CD14-positive monocyte (primary cell): ENCODE measurements at regions not wholly inside any gene's neighbourhood (a gene's known extent, or its start where the extent isn't known, plus 50 kb on each side); places are given as distances from the start of the nearest gene placed in this dataset.

ENCODE experiments used
- DNase-seq, 3 donors: peaks; one replicate each; pipeline ENCODE4 v3.0.0-alpha.2; 2011 to 2022
- H2AFZ ChIP-seq: 2 replicates; pipeline ENCODE4 v1.6.0; 2012; ENCODE audit warnings: mild to moderate bottlenecking, low read depth, low read length, inconsistent platforms; ENCODE audit not compliant: insufficient read depth, poor library complexity, severe bottlenecking
- H3K27ac ChIP-seq, 2 donors: 1 replicate in 1 of 2; 2 replicates in 1 of 2; pipeline ENCODE4 v1.5.1; 2012 to 2013; ENCODE audit warnings: low read length in 2 of 2, control low read depth in 1 of 2, inconsistent platforms in 1 of 2, low read depth in 1 of 2, mild to moderate bottlenecking in 1 of 2
- H3K27me3 ChIP-seq, 2 donors: one replicate each; pipeline versions ENCODE4 v1.6.0 to v1.6.1; 2011 to 2013; ENCODE audit warnings: low read length in 2 of 2; ENCODE audit not compliant: control insufficient read depth in 2 of 2, insufficient read depth in 2 of 2
- H3K36me3 ChIP-seq, 2 donors: replicated peaks in 1 of 2; 1 replicate in 1 of 2; 2 replicates in 1 of 2; pipeline versions ENCODE4 v1.5.1 to v1.6.1; 2012 to 2013; ENCODE audit warnings: low read length in 2 of 2, control low read depth in 1 of 2, inconsistent platforms in 1 of 2, mild to moderate bottlenecking in 1 of 2; ENCODE audit not compliant: insufficient read depth in 2 of 2, control insufficient read depth in 1 of 2
- H3K4me1 ChIP-seq, 2 donors: 1 replicate in 1 of 2; 2 replicates in 1 of 2; pipeline versions ENCODE4 v1.5.1 to v1.6.1; 2012 to 2013; ENCODE audit warnings: low read length in 2 of 2, control low read depth in 1 of 2, inconsistent platforms in 1 of 2, mild to moderate bottlenecking in 1 of 2, moderate library complexity in 1 of 2; ENCODE audit not compliant: insufficient read depth in 2 of 2, control insufficient read depth in 1 of 2
- H3K4me2 ChIP-seq: replicated peaks from 2 replicates; pipeline ENCODE3; 2012; ENCODE audit warnings: low read length, moderate library complexity, mild to moderate bottlenecking; ENCODE audit not compliant: poor library complexity, severe bottlenecking; ENCODE audit errors: extremely low read depth
- H3K4me3 ChIP-seq, 3 experiments: fragments of 200-600 bp in 1 of 3; sonication (generic) in 1 of 3; replicated peaks in 1 of 3; 1 replicate in 2 of 3; 2 replicates in 1 of 3; pipeline ENCODE4 v1.5.1; 2011 to 2013; ENCODE audit warnings: low read length in 3 of 3, mild to moderate bottlenecking in 3 of 3, control low read depth in 2 of 3, low read depth in 2 of 3, inconsistent platforms in 1 of 3, moderate library complexity in 1 of 3
- H3K79me2 ChIP-seq: 2 replicates; pipeline ENCODE4 v1.6.0; 2012; ENCODE audit warnings: mild to moderate bottlenecking, control low read depth, inconsistent platforms, low read length, moderate library complexity; ENCODE audit not compliant: insufficient read depth
- H3K9ac ChIP-seq: 2 replicates; pipeline ENCODE4 v1.6.0; 2017; ENCODE audit warnings: low read length, mild to moderate bottlenecking; ENCODE audit not compliant: insufficient read depth, poor library complexity, severe bottlenecking
- H3K9me3 ChIP-seq, 2 donors: replicated peaks in 1 of 2; 1 replicate in 1 of 2; 2 replicates in 1 of 2; pipeline versions ENCODE4 v1.5.1 to v1.6.1; 2012 to 2013; ENCODE audit warnings: low read length in 2 of 2, control low read depth in 1 of 2; ENCODE audit not compliant: control insufficient read depth in 1 of 2, insufficient read depth in 1 of 2
- H4K20me1 ChIP-seq: 2 replicates; pipeline ENCODE4 v1.6.0; 2012; ENCODE audit warnings: mild to moderate bottlenecking, low read length, control low read depth, moderate library complexity; ENCODE audit not compliant: insufficient read depth
- H3K27ac Mint-ChIP-seq, 7 donors: one replicate each; pipeline ENCODE4 v1.8.0; 2020; ENCODE audit warnings: mild to moderate bottlenecking in 7 of 7, mixed read lengths in 7 of 7, moderate library complexity in 6 of 7, inconsistent platforms in 2 of 7
- H3K27me3 Mint-ChIP-seq, 3 donors: one replicate each; pipeline ENCODE4 v1.8.0; 2021 to 2022; ENCODE audit warnings: low read depth in 3 of 3, mild to moderate bottlenecking in 3 of 3, mixed read lengths in 3 of 3, moderate library complexity in 3 of 3, inconsistent platforms in 1 of 3
- H3K36me3 Mint-ChIP-seq, 2 donors: one replicate each; pipeline ENCODE4 v1.8.0; 2020; ENCODE audit warnings: mixed read lengths in 2 of 2, inconsistent platforms in 1 of 2, mild to moderate bottlenecking in 1 of 2
- H3K4me1 Mint-ChIP-seq: one replicate; pipeline ENCODE4 v1.8.0; 2020; ENCODE audit warnings: mild to moderate bottlenecking, mixed read lengths
- H3K4me3 Mint-ChIP-seq, 2 donors: one replicate each; pipeline ENCODE4 v1.8.0; 2020; ENCODE audit warnings: mild to moderate bottlenecking in 2 of 2, mixed read lengths in 2 of 2, moderate library complexity in 1 of 2
- H3K9me3 Mint-ChIP-seq, 7 donors: one replicate each; pipeline ENCODE4 v1.8.0; 2020 to 2022; ENCODE audit warnings: mixed read lengths in 7 of 7, mild to moderate bottlenecking in 6 of 7, moderate library complexity in 6 of 7, inconsistent platforms in 2 of 7
- WGBS: methylation state at CpG from one replicate; pipeline ENCODE4 v1.1.5; 2013; ENCODE audit warnings: missing lambda C conversion rate; ENCODE audit not compliant: insufficient coverage; 5-methylcytosine and 5-hydroxymethylcytosine counted together
- intact Hi-C, 2 donors: fragments of 100-400 bp; cut with micrococcal nuclease; formaldehyde crosslinking; loops; one replicate each; pipeline versions ENCODE4 v1.15.0 to v1.15.1; 2023
- TF ChIP-seq, protein P1 (sequence below): fragments of 200-600 bp; IDR thresholded peaks from one replicate; pipeline ENCODE4 v1.8.0; 2022; ENCODE audit warnings: antibody characterized with exemption, mild to moderate bottlenecking

DNA sequence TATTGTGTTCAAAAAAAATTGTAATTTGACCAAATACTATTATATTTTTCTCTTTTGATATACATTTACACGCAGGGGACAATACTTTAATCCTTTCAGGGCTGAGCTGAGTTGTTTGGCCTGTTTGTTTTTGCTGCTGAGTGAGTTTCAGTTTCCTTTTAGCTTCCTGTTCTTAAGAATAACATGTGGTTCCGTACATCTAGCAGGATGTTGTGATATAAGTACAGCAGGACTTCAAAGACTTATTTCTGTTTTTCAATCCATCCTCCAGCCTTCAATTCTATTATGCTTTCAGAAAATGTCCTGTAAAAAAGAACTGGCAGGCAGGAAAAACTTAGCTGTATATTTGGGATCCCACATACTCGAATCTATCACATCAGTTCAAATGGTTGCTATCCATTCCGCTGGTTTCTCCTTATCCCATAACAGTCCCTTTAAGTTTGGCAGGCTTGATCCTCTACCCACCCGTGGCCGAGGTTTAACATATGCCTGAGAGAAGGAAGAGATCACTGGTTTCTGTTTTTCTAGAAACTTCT is 1037.3 kb upstream of the ACO1 start:
- H3K27me3 Mint-ChIP-seq: no peaks in the 10 kb centered on the region
- peak; percentile 5 to 21 (median 9) for DNase-seq
- peak overlapping the region in 1 of 2 donors; percentile 59 for H3K4me3 Mint-ChIP-seq
- Histone ChIP-seq H3K4me2 (peak overlapping the region; percentile 47), H4K20me1 (no peaks in the 10 kb centered on the region), H3K79me2 (no peaks in the 10 kb centered on the region), H3K4me1 (peaks cover 0 to 5% of the 10 kb centered on the region in 2 donors), H3K36me3 (no peaks in the 10 kb centered on the region), H3K9me3 (no peaks in the 10 kb centered on the region), H3K9ac (peak overlapping the region; percentile 10), H2AFZ (peak overlapping the region; percentile 33), H3K27me3 (no peaks in the 10 kb centered on the region), H3K4me3 (peak overlapping the region in 1 of 3 experiments; percentile 45), H3K27ac (peak overlapping the region in 1 of 2 donors; percentile 17)
- peaks cover 0 to 2% (median 0%) of the 10 kb centered on the region in 7 donors for H3K9me3 Mint-ChIP-seq
- peak overlapping the region in 3 of 7 donors; percentile 38 to 89 (median 79) for H3K27ac Mint-ChIP-seq
- intact Hi-C loops: no loop called here
- H3K4me1 Mint-ChIP-seq: peaks cover 9% of the 10 kb centered on the region
- WGBS: no CpG with 5 or more reads among the region's 6 CpGs
- TF ChIP-seq, protein P1, sequence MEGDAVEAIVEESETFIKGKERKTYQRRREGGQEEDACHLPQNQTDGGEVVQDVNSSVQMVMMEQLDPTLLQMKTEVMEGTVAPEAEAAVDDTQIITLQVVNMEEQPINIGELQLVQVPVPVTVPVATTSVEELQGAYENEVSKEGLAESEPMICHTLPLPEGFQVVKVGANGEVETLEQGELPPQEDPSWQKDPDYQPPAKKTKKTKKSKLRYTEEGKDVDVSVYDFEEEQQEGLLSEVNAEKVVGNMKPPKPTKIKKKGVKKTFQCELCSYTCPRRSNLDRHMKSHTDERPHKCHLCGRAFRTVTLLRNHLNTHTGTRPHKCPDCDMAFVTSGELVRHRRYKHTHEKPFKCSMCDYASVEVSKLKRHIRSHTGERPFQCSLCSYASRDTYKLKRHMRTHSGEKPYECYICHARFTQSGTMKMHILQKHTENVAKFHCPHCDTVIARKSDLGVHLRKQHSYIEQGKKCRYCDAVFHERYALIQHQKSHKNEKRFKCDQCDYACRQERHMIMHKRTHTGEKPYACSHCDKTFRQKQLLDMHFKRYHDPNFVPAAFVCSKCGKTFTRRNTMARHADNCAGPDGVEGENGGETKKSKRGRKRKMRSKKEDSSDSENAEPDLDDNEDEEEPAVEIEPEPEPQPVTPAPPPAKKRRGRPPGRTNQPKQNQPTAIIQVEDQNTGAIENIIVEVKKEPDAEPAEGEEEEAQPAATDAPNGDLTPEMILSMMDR: no peak
- no peaks in the 10 kb centered on the region for H3K36me3 Mint-ChIP-seq

DNA sequence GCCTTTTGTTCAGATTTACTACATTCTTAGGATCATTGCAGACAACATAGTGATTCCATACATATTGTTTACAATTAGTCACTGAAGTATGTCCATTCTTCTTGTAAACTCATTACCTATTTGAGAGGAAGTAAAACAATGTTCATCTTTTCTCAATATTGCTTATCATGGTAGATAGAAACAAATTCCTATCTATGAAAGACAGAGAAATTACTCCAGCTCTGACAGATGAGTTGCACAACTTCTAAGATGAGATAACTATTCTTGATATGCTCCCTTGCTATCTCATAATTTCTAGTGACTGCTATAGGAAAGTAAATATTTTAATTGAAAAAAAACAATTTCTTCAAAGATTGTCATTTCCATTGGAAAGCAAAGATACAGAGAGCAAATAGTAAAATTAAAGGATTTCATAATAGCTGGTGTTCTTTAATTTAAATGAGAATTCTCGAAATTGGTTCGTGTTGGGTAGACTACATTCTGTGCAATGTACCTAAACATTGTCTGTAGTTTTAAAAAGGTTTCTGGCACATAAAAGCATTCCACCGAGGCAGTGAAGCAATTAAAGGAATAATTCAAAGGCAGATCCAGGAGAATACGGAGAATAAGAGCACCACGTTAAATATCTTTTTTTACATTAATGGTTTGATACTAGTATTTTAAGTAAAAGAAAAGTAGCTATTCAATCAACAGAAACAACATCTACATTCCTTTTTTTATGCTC is 1029.1 kb upstream of the ACO1 start:
- DNase-seq: no peak
- no peak overlapping the region for H2AFZ ChIP-seq
- Mint-ChIP-seq H3K4me1 (no peaks in the 10 kb centered on the region), H3K27ac (no peak overlapping the region), H3K4me3 (no peak overlapping the region), H3K27me3 (no peaks in the 10 kb centered on the region), H3K36me3 (no peaks in the 10 kb centered on the region), H3K9me3 (peaks cover 0 to 3% (median 2%) of the 10 kb centered on the region in 7 donors)
- intact Hi-C loops: no loop called here
- H3K27ac ChIP-seq: no peak overlapping the region
- TF ChIP-seq, protein P1: no peak
- H3K9me3 ChIP-seq: no peaks in the 10 kb centered on the region
- H4K20me1 ChIP-seq: no peaks in the 10 kb centered on the region
- H3K36me3 ChIP-seq: no peaks in the 10 kb centered on the region
- no peaks in the 10 kb centered on the region for H3K79me2 ChIP-seq
- no peak overlapping the region for H3K9ac ChIP-seq
- H3K4me2 ChIP-seq: no peak overlapping the region
- H3K4me1 ChIP-seq: no peaks in the 10 kb centered on the region
- H3K4me3 ChIP-seq: no peak overlapping the region
- WGBS: 100% methylated on average over 1 of the region's 5 CpGs
- H3K27me3 ChIP-seq: no peaks in the 10 kb centered on the region
